AG09319 (cell line): ENCODE measurements at regions not wholly inside any gene's neighbourhood (a gene's known extent, or its start where the extent isn't known, plus 50 kb on each side); places are given as distances from the start of the nearest gene placed in this dataset.
"Not testable (repeated sequence)": the region's sequence is repeated elsewhere in the genome, so short reads cannot be mapped to it uniquely, and the experiment has no call there.

Source experiments
- DNase-seq: peaks from one replicate; pipeline ENCODE4 v3.0.0-alpha.2; 2010; ENCODE audit warnings: low read depth; ENCODE audit errors: extremely low read depth
- CTCF ChIP-seq: IDR thresholded peaks from 2 replicates; pipeline ENCODE4 v1.5.1; 2011; ENCODE audit warnings: low read depth, mild to moderate bottlenecking, inconsistent platforms, low read length, moderate library complexity

DNA sequence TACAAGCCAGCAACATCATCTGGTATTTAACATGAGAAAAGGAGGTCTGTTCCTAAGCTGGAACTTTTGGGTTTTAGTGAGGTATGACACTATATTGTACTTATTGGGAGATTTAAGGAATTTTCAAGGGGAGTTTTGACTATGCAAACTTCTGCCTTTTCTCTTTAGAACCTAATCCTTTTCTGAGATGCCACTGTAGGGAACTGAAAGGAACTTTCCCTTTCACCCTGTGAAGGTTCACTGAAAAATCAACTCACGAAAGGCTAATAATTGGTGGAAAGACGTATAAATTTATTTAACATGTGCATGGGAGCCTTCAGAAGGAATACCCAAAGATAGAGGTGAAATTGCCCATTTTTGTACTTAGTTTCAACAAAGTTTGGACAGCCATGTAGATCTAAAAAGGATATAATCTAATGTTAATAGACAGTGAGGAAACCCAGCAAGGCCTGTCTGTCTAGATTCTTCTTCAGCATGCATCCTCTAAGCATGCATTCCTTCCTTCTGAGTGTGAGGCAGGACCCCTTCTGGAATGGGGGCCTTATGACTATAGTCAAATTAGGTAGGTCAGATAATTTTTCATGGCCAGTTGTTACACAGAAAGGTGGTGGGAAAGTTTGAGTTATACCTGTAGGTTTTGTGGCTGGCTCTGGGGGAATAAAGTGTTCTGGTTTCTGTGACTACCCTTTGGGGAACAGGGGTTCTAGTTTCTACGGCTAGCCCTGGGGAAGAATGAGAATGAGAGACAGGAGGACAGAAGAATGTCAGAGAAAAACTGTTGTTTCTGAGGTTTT is 200.3 kb downstream of the C9orf152 start:
- TF ChIP-seq CTCF = no peak
- DNase-seq = no peak

DNA sequence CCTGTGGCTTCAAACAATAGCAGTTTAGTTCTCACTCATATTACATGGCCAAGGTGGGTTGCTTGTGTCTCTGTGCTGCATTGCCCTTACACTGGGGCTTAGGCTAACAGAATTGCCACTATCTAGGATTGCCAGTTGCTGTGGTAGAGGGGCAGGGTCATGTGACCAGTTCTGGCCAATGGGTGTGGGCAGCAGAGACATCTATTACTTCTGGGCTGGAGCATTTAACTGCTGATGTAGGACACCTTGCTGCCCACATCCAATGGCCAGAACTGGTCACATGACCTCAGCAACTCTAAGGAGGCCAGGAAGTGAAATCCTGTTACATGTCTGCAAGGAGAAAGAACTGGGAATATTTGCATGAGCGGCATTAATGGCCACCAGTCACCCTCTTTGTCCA is 199.3 kb downstream of the C9orf152 start:
- no peak for TF ChIP-seq CTCF
- DNase-seq = no peak

GRCh38 chr9:110011628-110012320 is 196.2 kb downstream of the C9orf152 start:
- TF ChIP-seq CTCF = no peak
- DNase-seq = no peak

DNA sequence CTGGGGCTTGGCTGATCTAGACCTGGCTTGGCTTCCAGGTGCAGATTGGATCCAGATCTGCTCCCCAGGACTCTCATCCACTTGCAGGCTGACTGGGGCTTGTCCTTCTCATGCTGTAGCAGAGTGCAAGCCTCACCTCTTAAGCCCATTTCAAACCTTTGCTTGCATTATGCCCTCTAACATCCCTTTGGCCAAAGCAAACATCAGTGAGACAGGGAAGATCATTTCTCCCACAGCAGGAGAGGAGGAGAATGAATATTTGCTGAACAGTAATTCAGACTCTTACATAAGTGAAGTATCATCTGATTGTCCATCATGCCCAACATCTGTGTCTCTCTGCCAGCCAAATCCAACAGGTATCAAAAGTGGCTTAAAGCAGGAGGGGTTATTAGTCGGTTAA is 194.9 kb downstream of the C9orf152 start:
- no peak for TF ChIP-seq CTCF

GRCh38 chr9:110015759-110016158 is 192.2 kb downstream of the C9orf152 start:
- TF ChIP-seq CTCF = no peak
- DNase-seq = no peak

More for the DNA sequence above, 194.9 kb downstream of the C9orf152 start:
- no peak for DNase-seq

GRCh38 chr9:110016340-110016739 is 191.6 kb downstream of the C9orf152 start:
- no peak for DNase-seq
- no peak for TF ChIP-seq CTCF

- not testable (repeated sequence) for DNase-seq
These were observed 187.7 kb downstream of the C9orf152 start for GRCh38 chr9:110020216-110020615.
